HCT116 (cell line): ENCODE measurements at regions not wholly inside any gene's neighbourhood (a gene's known extent, or its start where the extent isn't known, plus 50 kb on each side); places are given as distances from the start of the nearest gene placed in this dataset.

ENCODE experiments used
- ATAC-seq: fragments of 200-7000 bp; cut with Tn5 transposase; 2 replicates; pipeline ENCODE4 v1.9.1; 2020; ENCODE audit warnings: mild to moderate bottlenecking, moderate library complexity
- BruUV-seq: library from RNA; stranded (reverse); fragments of 400-500 nt; replicated peaks from 2 replicates; lab custom pipeline; 2021; lab: Mats Ljungman, UMichigan
- CTCF ChIA-PET: fragments of 300-600 bp; sonication (Branson Sonifier 250); formaldehyde crosslinking; loops from one replicate; lab custom pipeline; 2021; ENCODE audit warnings: antibody characterized with exemption; lab: Charles Lee
- POLR2A ChIA-PET: fragments of 300-600, 350-600 bp; sonication (Branson Sonifier 250); formaldehyde crosslinking; loops from one replicate; lab custom pipeline; 2021; ENCODE audit warnings: antibody characterized with exemption; lab: Charles Lee
- RAD21 ChIA-PET, 2 experiments: fragments of 300-600 bp; sonication (Branson Sonifier 250); formaldehyde crosslinking; loops; one replicate each; lab custom pipeline; 2023; ENCODE audit warnings: low total read pairs in 2 of 2; ENCODE audit not compliant: uncharacterized antibody in 2 of 2, unreplicated experiment in 2 of 2, low non-redundant PET in 1 of 2; lab: Charles Lee
- DNase-seq: peaks from one replicate; pipeline ENCODE4 v3.0.0-alpha.2; 2010; ENCODE audit warnings: low read depth, low spot score
- H2AFZ ChIP-seq: fragments of 200-600 bp; shearing (Covaris generic), sonication (generic); 2 replicates; pipeline ENCODE4 v1.6.1; 2017; ENCODE audit warnings: low read depth, mixed run types, mixed read lengths, antibody characterized with exemption, low read length; ENCODE audit not compliant: poor library complexity, severe bottlenecking
- H3K27ac ChIP-seq: 2 replicates; pipeline ENCODE4 v1.5.1; 2012; ENCODE audit warnings: low read depth, low read length
- H3K27me3 ChIP-seq: fragments of 200-600 bp; sonication (generic); 2 replicates; pipeline ENCODE4 v1.6.1; 2016; ENCODE audit warnings: mixed run types, low read length, mixed read lengths; ENCODE audit not compliant: insufficient read depth
- H3K36me3 ChIP-seq, 2 experiments: fragments of 200-500 bp in 1 of 2; fragments of 200-600 bp in 1 of 2; sonication (Bioruptor generic) in 1 of 2; sonication (generic) in 1 of 2; 2 replicates each; pipeline versions ENCODE4 v1.5.1 to v1.6.1; 2014 to 2016; ENCODE audit warnings: low read length in 2 of 2, inconsistent platforms in 1 of 2, mixed read lengths in 1 of 2, mixed run types in 1 of 2; ENCODE audit not compliant: insufficient read depth in 2 of 2, control insufficient read depth in 1 of 2
- H3K4me1 ChIP-seq, 2 experiments: fragments of 200-600 bp in 1 of 2; sonication (generic) in 1 of 2; 2 replicates each; pipeline versions ENCODE4 v1.5.1 to v1.6.1; 2012 to 2017; ENCODE audit warnings: low read length in 2 of 2, inconsistent platforms in 1 of 2, mild to moderate bottlenecking in 1 of 2, mixed read lengths in 1 of 2, mixed run types in 1 of 2, moderate library complexity in 1 of 2; ENCODE audit not compliant: insufficient read depth in 2 of 2, control insufficient read depth in 1 of 2
- H3K4me2 ChIP-seq: fragments of 200-600 bp; sonication (generic); 2 replicates; pipeline ENCODE4 v1.6.1; 2017; ENCODE audit warnings: mixed run types, low read length, mixed read lengths
- H3K4me3 ChIP-seq, 2 experiments: fragments of 200-600 bp in 1 of 2; sonication (generic) in 1 of 2; replicated peaks in 1 of 2; 2 replicates each; pipeline ENCODE4 v1.5.1; 2011 to 2016; ENCODE audit warnings: low read length in 2 of 2, control low read depth in 1 of 2, low read depth in 1 of 2, mild to moderate bottlenecking in 1 of 2, mixed read lengths in 1 of 2, mixed run types in 1 of 2
- H3K79me2 ChIP-seq: fragments of 200-600 bp; sonication (generic); 2 replicates; pipeline ENCODE4 v1.6.1; 2017; ENCODE audit warnings: mild to moderate bottlenecking, mixed run types, low read length, moderate library complexity, mixed read lengths; ENCODE audit not compliant: insufficient read depth
- H3K9ac ChIP-seq: fragments of 200-600 bp; sonication (generic); 2 replicates; pipeline ENCODE4 v1.6.1; 2016; ENCODE audit warnings: low read length, mixed read lengths
- H3K9me2 ChIP-seq: fragments of 200-600 bp; sonication (generic), shearing (Covaris generic); 2 replicates; pipeline ENCODE4 v1.6.1; 2017; ENCODE audit warnings: mixed run types, mild to moderate bottlenecking, moderate library complexity; ENCODE audit not compliant: insufficient read depth
- H3K9me3 ChIP-seq, 2 experiments: fragments of 200-500 bp in 1 of 2; fragments of 200-600 bp in 1 of 2; sonication (Bioruptor generic) in 1 of 2; sonication (generic) in 1 of 2; 2 replicates each; pipeline ENCODE4 v1.6.1; 2014 to 2017; ENCODE audit warnings: low read length in 2 of 2, mixed read lengths in 2 of 2, inconsistent platforms in 1 of 2, low read depth in 1 of 2, mild to moderate bottlenecking in 1 of 2, mixed run types in 1 of 2, moderate library complexity in 1 of 2; ENCODE audit not compliant: control insufficient read depth in 1 of 2, insufficient read depth in 1 of 2
- H4K20me1 ChIP-seq: fragments of 200-600 bp; sonication (generic), shearing (Covaris generic); 2 replicates; pipeline ENCODE4 v1.6.1; 2017; ENCODE audit warnings: mixed run types, mild to moderate bottlenecking, moderate library complexity; ENCODE audit not compliant: insufficient read depth
- CEBPB ChIP-seq: IDR thresholded peaks from 2 replicates; pipeline ENCODE4 v1.6.1; 2012; ENCODE audit warnings: low read depth
- CTCF ChIP-seq, 3 experiments: fragments of 200-600 bp in 1 of 3; sonication (generic) in 1 of 3; IDR thresholded peaks in 2 of 3; conservative IDR thresholded peaks in 1 of 3; 2 replicates each; pipeline ENCODE4 v1.5.1; 2012 to 2017; ENCODE audit warnings: low read depth in 2 of 3, low read length in 2 of 3, antibody characterized with exemption in 1 of 3, borderline replicate concordance in 1 of 3, control low read depth in 1 of 3, mild to moderate bottlenecking in 1 of 3, mixed read lengths in 1 of 3, mixed run types in 1 of 3, moderate library complexity in 1 of 3; ENCODE audit not compliant: insufficient read depth in 1 of 3
- ELF1 ChIP-seq: IDR thresholded peaks from 2 replicates; pipeline ENCODE4 v1.6.1; 2012; ENCODE audit warnings: low read depth, borderline replicate concordance
- EZH2 ChIP-seq: fragments of 200-600 bp; sonication (generic); IDR thresholded peaks from 2 replicates; pipeline ENCODE4 v1.6.1; 2017; ENCODE audit warnings: antibody characterized with exemption, mixed run types
- EZH2phosphoT487 ChIP-seq: fragments of 200-600 bp; IDR thresholded peaks from 2 replicates; pipeline ENCODE4 v1.6.1; 2018; ENCODE audit warnings: antibody characterized with exemption, borderline replicate concordance
- JUND ChIP-seq: IDR thresholded peaks from 2 replicates; pipeline ENCODE4 v1.6.1; 2012
- MAX ChIP-seq: IDR thresholded peaks from 2 replicates; pipeline ENCODE4 v1.6.1; 2012
- POLR2A ChIP-seq: IDR thresholded peaks from 2 replicates; pipeline ENCODE4 v1.7.0; 2011; ENCODE audit warnings: borderline replicate concordance; ENCODE audit not compliant: insufficient read depth, insufficient read length; ENCODE audit errors: extremely low read depth
- POLR2AphosphoS5 ChIP-seq: IDR thresholded peaks from 2 replicates; pipeline ENCODE4 v1.6.1; 2011; ENCODE audit warnings: mild to moderate bottlenecking, low read depth, low read length, moderate library complexity
- RAD21 ChIP-seq: IDR thresholded peaks from 2 replicates; pipeline ENCODE4 v1.6.1; 2012; ENCODE audit warnings: low read depth, mild to moderate bottlenecking
- REST ChIP-seq: IDR thresholded peaks from 2 replicates; pipeline ENCODE4 v1.6.1; 2012; ENCODE audit warnings: low read depth
- SP1 ChIP-seq: IDR thresholded peaks from 2 replicates; pipeline ENCODE4 v1.6.1; 2012; ENCODE audit warnings: low read depth
- TCF7L2 ChIP-seq: IDR thresholded peaks from 2 replicates; pipeline ENCODE4 v1.7.0; 2011; ENCODE audit warnings: borderline replicate concordance, inconsistent platforms; ENCODE audit not compliant: insufficient read depth, insufficient read length; ENCODE audit errors: extremely low read depth
- YY1 ChIP-seq: IDR thresholded peaks from 2 replicates; pipeline ENCODE4 v1.6.1; 2011; ENCODE audit warnings: low read length, low read depth, moderate library complexity, mild to moderate bottlenecking; ENCODE audit not compliant: insufficient replicate concordance; ENCODE audit errors: extremely low read depth
- ZBTB33 ChIP-seq: IDR thresholded peaks from 2 replicates; pipeline ENCODE4 v1.6.1; 2011; ENCODE audit warnings: mild to moderate bottlenecking, low read length, moderate library complexity; ENCODE audit not compliant: insufficient replicate concordance; ENCODE audit errors: extremely low read depth
- intact Hi-C: fragments of 100-400 bp; cut with micrococcal nuclease; formaldehyde crosslinking; loops from 2 replicates; pipeline ENCODE4 v1.10.0; 2022

GRCh38 chr10:27312854-27313253 is 72.3 kb upstream of the ACBD5 start:
- ATAC-seq: no peak

More at GRCh38 chr10:27312854-27313253, 72.3 kb upstream of the ACBD5 start:
- Histone ChIP-seq H3K4me1 (no peaks in the 10 kb centered on the region), H3K9me2 (no peaks in the 10 kb centered on the region), H3K27me3 (no peaks in the 10 kb centered on the region), H4K20me1 (no peaks in the 10 kb centered on the region), H3K9ac (no peak overlapping the region), H3K4me2 (no peak overlapping the region), H2AFZ (no peak overlapping the region), H3K27ac (no peak overlapping the region), H3K79me2 (no peaks in the 10 kb centered on the region), H3K36me3 (no peaks in the 10 kb centered on the region), H3K9me3 (no peaks in the 10 kb centered on the region), H3K4me3 (no peak overlapping the region)
- POLR2A ChIA-PET: no interaction called here
- DNase-seq: no peak
- BruUV-seq: no TSS peak
- RAD21 ChIA-PET: no interaction called here
- intact Hi-C loops: no loop called here
- CTCF ChIA-PET: no interaction called here
- TF ChIP-seq REST: no peak
- no peak for TF ChIP-seq RAD21
- no peak for TF ChIP-seq TCF7L2
- TF ChIP-seq EZH2phosphoT487: no peak
- TF ChIP-seq YY1: no peak
- no peak for TF ChIP-seq ZBTB33
- TF ChIP-seq JUND: no peak
- no peak for TF ChIP-seq EZH2
- no peak for TF ChIP-seq POLR2AphosphoS5
- TF ChIP-seq POLR2A: no peak
- no peak for TF ChIP-seq CEBPB
- TF ChIP-seq CTCF (IDR thresholded peaks at IDR 0.05 in 2 of 3, conservative IDR thresholded peaks at IDR 0.05 in 1 of 3; ENCODE audit: borderline replicate concordance in 1 of 3, insufficient read depth in 1 of 3, low read depth in 2 of 3, low read length in 2 of 3): no peak
- TF ChIP-seq SP1: no peak
- TF ChIP-seq MAX: no peak
- TF ChIP-seq ELF1: no peak
